GM23338 (cell line): ENCODE measurements at regions not wholly inside any gene's neighbourhood (a gene's known extent, or its start where the extent isn't known, plus 50 kb on each side); places are given as distances from the start of the nearest gene placed in this dataset.

Experiments
- POLR2AphosphoS5 ChIP-seq: IDR thresholded peaks from 2 replicates; pipeline ENCODE4 v1.6.1; 2016; ENCODE audit warnings: antibody characterized with exemption, low read depth
- TF ChIP-seq, protein P1 (sequence below), 2 experiments: fragments of 200-600 bp in 1 of 2; sonication (generic) in 1 of 2; conservative IDR thresholded peaks; 2 replicates each; pipeline versions ENCODE4 v1.5.1 to v1.6.1; 2016 to 2017; ENCODE audit warnings: antibody characterized with exemption in 2 of 2, low read depth in 2 of 2, mild to moderate bottlenecking in 2 of 2, moderate library complexity in 1 of 2

- TF ChIP-seq, protein P1, sequence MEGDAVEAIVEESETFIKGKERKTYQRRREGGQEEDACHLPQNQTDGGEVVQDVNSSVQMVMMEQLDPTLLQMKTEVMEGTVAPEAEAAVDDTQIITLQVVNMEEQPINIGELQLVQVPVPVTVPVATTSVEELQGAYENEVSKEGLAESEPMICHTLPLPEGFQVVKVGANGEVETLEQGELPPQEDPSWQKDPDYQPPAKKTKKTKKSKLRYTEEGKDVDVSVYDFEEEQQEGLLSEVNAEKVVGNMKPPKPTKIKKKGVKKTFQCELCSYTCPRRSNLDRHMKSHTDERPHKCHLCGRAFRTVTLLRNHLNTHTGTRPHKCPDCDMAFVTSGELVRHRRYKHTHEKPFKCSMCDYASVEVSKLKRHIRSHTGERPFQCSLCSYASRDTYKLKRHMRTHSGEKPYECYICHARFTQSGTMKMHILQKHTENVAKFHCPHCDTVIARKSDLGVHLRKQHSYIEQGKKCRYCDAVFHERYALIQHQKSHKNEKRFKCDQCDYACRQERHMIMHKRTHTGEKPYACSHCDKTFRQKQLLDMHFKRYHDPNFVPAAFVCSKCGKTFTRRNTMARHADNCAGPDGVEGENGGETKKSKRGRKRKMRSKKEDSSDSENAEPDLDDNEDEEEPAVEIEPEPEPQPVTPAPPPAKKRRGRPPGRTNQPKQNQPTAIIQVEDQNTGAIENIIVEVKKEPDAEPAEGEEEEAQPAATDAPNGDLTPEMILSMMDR (conservative IDR thresholded peaks at IDR 0.05; ENCODE audit: low read depth in 2 of 2): no peak
- TF ChIP-seq POLR2AphosphoS5: no peak
Measured at GRCh38 chr7:21092766-21093702, 306.3 kb upstream of the SP8 start.
